Activated CD4-positive, alpha-beta T cell treated with anti-CD3 and anti-CD28 coated beads for 24 hours (primary cell): ENCODE measurements at regions not wholly inside any gene's neighbourhood (a gene's known extent, or its start where the extent isn't known, plus 50 kb on each side); places are given as distances from the start of the nearest gene placed in this dataset.

Experiments
- DNase-seq, 2 donors: peaks; one replicate each; pipeline ENCODE4 v3.0.0-alpha.2; 2020; ENCODE audit warnings: low read depth in 2 of 2

DNA sequence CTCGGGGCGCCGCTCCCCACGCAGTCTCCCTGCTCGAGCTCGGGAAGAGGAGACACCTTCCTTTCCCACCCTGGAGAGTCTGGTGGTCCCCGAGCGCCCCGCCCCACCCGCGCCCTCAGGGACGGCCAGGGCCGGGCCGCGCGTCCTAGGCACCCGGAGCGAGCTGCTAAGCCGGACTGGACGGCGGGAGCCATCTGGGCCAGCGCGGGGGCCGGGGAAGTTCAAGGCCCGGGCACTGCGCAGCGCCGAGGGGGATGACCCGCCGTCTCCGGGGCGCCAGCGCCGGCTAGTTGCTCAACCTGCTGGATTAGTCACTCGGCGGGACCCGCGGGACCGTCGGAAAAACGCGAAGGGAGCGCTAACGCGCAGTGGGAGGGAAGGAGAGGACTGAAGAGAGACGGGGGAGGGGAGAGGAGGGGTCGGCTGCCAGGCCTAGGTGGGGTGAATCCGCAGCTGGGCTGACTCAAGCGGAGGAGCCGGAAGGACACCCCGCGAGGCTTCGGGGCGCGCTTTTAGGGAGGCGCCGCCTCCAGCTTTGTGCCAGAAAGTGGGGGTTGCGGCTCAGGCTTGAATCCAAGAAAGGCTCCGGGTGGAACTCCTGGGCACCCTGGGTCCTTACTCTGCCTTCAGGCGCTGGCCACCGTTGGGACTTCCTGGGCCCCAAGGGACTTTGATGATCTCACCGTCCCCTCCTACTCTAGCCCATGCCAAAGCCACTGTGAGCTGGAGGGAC, 75.7 kb upstream of the FOXP4 start:
- no peak for DNase-seq

DNA sequence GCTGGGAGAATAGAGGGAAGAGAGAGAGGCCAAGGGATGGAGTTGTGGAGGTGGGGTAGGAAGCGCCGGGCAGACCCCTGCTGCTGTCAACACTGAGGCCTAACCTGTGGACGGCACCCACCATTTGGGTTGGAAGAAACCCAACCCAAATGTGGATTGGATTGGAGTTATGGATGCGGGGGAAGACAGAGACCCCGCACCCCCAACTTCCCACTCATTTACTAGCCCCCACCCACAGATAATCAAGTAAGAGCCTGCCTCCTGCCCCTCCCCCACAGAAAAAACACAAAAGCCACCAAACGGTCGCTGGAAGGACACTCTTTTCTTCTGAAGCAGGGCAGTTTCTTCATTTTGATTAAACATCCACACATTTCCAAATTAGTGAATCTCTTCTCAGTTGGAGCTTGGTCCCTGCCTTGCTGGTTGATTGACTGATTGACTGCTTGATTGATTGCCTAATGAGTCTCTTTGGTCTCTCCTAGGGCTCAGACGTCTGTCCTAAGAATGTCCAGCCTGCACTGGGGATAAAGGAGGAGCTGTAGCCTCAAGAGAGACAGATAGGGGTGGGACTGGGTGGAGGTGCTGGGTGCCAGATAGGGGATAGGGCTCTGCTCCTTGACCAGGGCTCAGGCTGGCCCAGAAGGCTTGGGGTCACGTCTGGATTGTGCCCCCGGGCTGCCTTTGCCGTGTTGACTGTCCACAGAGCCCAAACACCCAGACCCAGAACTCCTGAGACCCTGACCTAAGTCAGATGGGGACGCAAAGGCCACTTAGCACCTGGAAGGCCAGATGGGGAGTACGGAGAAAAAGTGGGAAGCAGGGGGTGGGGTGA, 74.9 kb upstream of the FOXP4 start:
- no peak for DNase-seq

DNA sequence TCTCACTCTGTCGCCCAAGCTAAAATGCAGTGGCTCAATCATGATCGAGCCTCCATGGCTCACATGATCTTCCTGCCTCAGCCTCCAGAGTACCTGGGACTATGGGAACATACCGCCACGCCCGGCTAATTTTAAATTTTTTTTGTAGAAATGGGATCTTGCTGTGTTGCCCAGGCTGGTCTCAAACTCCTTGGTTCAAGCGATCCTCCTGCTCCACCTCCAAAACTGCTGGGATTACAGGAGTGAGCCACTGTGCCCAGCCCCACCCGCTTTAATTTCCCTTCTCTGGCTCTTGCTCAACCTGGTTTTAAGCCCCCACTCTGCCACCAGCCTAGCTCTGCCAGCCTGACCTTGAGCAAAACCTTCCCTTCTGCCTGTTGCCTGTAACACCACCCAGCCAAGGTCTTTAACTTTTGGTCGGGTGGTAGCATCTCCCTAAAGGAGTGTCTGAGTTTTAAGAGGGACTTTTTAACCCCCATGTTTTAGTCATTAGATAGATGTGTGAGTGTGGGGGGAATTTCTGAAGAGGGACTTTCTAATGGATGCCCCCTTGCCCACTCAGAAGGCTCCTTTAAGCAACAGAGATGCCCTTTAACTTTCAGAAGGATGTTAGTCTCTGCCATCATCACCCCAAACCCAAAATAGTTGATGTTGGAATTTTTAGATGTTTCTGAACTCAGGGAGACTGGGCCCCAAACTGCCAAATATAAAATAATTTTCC, 71.8 kb upstream of the FOXP4 start:
- no peak for DNase-seq

DNA sequence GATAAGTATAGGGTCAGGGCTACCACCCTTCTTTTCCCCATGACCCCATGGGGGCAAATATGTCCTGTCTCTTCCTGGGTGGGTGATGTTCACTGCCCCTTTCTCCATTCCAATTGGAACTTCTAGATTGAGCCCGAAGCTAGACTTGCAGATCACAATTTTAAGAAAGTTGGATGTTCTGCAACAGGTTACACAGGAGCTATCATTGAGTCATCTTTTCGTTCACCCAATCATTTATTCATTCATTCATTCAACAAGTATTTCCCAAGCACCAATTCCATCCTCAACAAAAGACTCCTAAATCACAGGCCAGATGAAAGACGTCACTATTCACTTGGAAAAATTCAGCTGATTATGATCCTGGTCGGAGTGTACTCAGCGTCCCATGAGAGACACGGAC, 71.0 kb upstream of the FOXP4 start:
- no peak for DNase-seq

DNA sequence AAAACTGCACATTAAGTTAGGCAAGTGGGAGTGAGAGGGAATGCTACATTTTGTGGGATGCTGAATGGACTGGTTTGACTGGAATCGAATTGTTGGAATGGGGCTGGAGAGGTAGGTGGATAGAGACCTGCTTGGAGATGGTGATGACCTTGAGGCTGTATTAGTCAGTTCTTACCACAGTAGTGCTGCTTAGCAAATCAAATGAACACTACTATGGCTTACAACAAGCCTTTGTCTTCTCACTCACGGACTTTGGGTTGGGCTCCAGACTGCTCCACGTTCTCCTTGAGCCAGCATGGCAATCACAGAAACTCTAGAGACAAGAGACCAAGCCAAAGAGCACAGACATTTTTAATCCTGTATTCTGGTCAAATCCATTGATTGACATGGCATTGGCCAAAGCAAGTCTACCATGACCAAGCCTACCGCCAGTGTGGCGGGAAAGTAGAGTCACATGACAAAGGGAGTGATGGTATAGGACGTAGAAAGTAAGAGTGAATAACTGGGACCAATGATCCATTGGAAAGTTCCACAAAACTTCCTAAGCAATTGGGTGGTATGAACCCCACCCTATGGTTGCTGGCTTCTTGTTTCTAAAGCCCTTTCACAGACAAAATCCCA, 70.3 kb upstream of the FOXP4 start:
- DNase-seq = no peak

DNA sequence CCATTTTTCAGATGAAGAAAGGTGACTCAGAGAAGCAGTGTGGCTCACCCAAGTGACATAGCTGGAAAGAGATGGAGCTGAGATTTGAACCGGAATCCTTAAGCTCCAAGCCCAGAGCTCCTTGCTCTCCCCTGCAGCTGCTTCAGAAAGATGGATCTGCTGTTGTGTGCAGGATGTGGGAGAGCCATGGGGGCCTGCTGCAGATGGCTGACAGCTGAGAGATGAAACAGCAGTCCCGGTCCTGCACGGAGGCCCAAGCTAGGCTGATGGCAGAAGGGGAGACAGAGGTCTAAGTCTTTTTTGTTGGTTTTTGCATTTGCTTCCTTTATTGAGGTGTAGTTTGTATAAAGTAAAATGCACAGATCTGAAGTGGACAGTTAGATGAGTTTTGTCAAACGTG, 69.8 kb upstream of the FOXP4 start:
- DNase-seq = no peak

DNA sequence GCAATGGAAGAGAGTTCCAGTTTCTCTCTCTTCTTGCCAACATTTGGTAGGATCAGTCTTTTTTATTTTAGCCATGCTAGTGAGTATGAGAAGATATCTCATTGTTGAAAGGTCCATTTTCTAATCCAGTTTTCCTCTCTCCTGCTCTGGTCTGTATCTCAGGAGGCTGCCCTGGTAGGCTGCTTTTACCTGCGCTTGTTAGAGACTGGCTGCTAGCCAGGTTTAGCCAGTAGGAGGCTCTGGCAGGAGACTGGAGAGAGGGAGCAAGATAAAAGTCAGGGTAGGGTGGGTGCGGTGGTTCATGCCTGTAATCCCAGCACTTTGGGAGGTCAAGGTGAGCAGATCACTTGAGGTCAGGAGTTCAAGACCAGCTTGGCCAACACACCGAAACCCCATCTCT, 68.6 kb upstream of the FOXP4 start:
- no peak for DNase-seq

DNA sequence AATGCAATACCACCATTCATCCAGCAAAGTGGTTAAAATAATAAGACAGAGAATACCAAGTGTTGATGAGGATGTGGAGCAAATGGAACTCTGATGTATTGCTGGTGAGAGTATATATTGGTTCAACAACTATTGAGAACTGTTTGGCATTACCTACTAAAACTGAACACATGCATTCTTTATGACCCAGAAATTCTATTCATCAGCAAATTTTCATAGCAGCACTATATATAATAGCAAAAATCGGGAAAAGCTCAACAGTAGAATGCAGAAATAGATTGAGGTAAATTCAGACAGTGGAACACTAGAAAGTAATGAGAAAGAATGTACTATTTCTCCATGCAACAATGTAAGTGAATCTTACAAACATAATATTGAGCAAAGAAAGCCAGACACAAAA, 62.2 kb upstream of the FOXP4 start:
- no peak for DNase-seq

DNA sequence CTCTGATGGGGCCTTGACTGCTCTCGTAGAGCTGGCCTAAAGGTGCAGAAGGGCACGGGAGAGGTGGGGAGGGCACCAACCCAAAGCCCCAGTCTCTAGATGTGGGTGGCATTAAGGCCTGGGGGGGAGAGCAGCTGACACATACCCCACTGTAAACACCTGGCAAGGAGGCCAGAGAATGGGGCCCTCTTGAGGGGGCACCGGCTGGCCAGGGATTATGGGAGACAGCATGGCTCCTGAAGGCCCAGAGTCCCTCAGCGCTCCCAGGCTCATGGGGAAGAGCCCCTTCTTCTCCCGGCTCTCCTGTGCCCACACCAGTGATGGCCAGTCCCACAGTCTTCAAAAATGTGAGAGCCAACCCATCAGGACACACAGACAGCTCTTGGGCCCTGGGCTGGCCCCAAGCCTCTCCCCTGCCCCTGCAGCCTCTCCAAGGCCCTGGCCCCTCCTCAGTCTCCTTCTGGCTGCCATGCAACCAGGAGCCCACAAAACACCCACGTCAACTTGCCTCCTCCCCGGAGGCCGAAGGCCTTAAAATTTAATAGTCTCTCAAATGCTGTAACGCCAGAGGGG, 58.2 kb upstream of the FOXP4 start:
- no peak for DNase-seq

DNA sequence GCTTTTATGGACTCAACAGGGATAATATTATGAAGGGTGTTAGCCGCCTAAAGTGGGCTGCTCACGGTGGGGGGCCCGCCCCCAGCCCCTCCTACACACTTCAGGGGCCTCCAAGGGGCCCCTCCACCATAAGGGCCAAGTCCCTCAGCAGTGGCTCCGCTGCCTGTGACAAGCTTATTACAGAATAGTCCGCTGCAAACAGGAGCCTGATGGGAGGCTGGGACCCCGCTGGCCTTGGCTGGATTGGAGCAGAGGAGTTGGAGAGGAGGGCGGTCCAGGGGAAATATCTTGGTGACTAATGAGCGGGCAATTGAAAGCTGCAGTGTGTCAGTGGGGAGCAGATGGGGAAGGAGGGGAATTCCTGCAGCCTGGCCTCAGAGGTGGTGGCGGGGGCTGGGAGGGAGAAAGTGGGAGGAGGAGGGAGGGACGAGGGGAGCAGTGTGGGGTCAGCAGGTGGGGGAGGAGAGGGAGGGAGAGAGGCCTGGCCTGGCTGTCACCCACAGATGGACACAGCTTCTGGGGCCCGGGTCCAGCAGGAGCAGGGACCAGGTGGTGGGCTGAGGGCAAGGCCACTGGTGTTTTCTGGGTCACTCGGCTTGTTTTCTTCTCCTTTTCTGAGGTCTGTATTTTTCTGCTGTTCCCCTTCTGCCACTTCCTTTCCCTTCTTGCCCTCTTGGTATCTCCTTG, 57.6 kb upstream of the FOXP4 start:
- DNase-seq = no peak

DNA sequence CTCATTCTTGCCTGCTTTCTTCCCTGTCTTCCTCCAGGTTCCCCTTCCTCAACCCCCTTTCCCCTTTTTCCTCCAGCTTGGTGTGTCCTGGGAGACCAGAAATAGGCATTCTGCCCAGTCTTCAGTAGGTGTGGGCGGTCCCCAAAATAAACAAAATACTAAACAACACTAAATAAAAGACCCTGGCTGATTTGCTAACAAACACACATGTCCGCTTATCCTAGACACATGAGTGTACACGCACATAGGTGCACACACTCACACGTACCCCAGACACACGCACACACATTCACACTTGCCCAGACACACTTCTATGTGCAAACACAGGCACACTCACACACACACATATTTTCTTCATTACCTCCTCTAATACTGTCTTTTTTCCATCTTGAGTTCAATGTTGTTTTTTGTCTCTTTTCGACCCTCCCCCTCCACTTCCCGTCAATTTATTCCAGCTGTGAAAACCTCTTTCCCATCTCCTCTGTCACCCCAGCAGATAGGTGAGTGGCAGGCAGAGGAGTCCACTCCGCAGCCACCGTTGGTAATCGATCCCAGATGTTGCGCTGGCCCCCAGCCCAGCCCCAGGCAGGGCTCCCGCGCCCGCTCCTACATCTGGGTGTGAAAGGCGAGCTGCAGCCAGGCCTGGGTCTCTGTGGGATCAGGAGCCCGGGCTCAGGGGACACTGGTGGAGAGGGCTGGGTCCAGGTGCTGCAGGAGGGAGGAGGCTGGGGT, 56.9 kb upstream of the FOXP4 start:
- no peak for DNase-seq

DNA sequence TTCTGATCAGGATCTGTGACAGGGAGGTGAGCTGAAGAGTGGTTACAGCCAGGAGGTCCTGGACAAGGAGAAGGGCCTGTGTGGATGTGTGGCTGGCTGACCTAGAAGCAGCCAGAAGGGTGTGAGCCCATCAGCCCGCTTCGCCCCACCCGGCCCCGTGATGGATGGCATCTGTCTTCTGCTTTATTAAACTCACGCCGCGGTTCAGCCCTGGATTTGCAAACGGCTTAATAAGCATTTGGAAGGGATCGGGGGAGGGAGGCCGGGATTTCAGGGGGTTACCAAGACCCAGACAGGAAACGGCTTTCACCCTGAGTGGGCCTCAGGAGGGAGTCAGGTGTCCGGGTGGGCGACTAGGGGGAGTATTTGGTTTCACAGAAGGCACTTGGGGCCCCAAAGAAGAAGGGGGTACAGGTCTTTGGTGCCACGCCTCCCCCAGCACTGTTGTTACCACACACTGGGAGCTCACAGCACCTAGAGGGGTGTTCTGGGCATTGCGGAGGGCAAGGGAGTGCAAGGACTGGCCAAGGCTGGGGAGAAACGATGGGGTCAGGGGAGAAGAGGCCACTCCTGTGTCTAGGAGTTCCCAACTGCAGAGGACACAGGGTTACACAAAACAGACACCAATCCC, 53.8 kb upstream of the FOXP4 start:
- no peak for DNase-seq

DNA sequence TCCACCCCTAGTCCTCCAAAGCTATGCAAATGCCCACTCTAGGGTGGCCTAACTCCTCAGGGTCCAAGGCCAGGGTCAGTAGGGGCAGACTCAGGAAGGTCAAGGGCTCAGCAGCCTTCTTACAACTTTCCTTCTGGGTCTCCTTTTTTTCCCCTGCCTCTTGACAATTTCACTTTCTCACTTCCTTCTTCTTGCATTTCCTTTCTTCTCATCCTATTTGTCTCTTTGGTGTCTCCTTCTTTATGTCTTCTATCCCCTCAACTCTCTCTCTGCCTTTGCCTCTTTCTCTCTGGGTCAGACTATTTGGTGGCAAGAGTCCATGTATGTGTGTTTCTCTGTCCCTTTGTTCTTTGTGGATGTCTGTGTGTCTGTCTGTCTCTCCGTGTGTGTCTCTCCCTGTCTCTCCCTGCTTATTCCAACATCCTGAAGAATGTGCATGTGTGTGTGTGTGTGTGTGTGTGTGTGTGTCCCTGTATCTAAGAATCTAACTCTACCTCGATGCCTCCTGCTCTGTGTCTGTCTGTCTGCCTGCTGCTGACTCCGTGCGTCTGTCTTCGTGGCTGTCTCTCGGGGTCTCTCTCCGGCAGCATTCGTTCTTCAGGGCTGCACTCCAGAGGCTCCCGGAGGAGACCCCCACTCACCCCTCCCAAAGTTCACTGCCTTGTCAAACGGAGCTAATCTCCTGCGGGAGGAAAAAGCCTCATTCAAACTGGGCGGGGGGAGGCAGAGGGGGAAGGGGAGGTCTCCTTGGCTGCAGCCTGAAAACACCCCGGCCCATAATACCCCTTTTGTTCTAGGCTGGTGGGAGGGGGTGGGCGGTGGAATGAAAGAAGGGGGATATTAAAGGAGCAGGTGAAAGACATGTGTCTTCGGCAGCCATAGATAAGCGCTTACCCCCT, 51.7 kb upstream of the FOXP4 start:
- no peak for DNase-seq
